HTR-8/SVneo (cell line): ENCODE measurements at regions not wholly inside any gene's neighbourhood (a gene's known extent, or its start where the extent isn't known, plus 50 kb on each side); places are given as distances from the start of the nearest gene placed in this dataset.

Experiments used
- DNase-seq: peaks from one replicate; pipeline ENCODE4 v3.0.0; 2011; ENCODE audit warnings: low spot score, mixed read lengths; ENCODE audit not compliant: insufficient read length
- FAIRE-seq: peaks from 2 replicates; lab custom pipeline; 2011; peaks lifted over from hg19 to GRCh38; lab: Jason Lieb, UNC

GRCh38 chr6:4625557-4625956 is 150.6 kb upstream of the CDYL start:
- DNase-seq (no peak), FAIRE-seq (no peak)

- FAIRE-seq = no peak
- no peak for DNase-seq
Measured at GRCh38 chr6:4624726-4625125, 151.5 kb upstream of the CDYL start.

GRCh38 chr6:4620284-4621151 is 155.7 kb upstream of the CDYL start:
- FAIRE-seq = no peak
- DNase-seq = no peak

- DNase-seq = no peak
- FAIRE-seq = no peak
Measured at GRCh38 chr6:4616311-4616710, 159.9 kb upstream of the CDYL start.

GRCh38 chr6:4615891-4616290 is 160.3 kb upstream of the CDYL start:
- no peak for DNase-seq
- no peak for FAIRE-seq

- FAIRE-seq (no peak), DNase-seq (no peak)
Measured at GRCh38 chr6:4615231-4615630, 161.0 kb upstream of the CDYL start.

GRCh38 chr6:4614637-4615036 is 161.6 kb upstream of the CDYL start:
- FAIRE-seq (no peak), DNase-seq (no peak)

GRCh38 chr6:4613795-4614194 is 162.4 kb upstream of the CDYL start:
- FAIRE-seq (no peak), DNase-seq (no peak)

- FAIRE-seq (no peak), DNase-seq (no peak)
Measured at GRCh38 chr6:4613381-4613780, 162.8 kb upstream of the CDYL start.

- DNase-seq (no peak), FAIRE-seq (no peak)
Measured at GRCh38 chr6:4612636-4613171, 163.5 kb upstream of the CDYL start.

- no peak for DNase-seq
- FAIRE-seq = no peak
Measured at GRCh38 chr6:4611429-4612129, 164.6 kb upstream of the CDYL start.

- no peak for FAIRE-seq
- DNase-seq = peak; percentile 10
Measured at GRCh38 chr6:4610256-4610655, 165.9 kb upstream of the CDYL start.

- DNase-seq = no peak
- FAIRE-seq = no peak
Measured at GRCh38 chr6:4608361-4609115, 167.7 kb upstream of the CDYL start.

- FAIRE-seq = no peak
- DNase-seq = no peak
Measured at GRCh38 chr6:4607793-4608192, 168.4 kb upstream of the CDYL start.

GRCh38 chr6:4606821-4607704 is 169.1 kb upstream of the CDYL start:
- peak; percentile 59 for DNase-seq
- FAIRE-seq = peak; percentile 36

GRCh38 chr6:4606016-4606415 is 170.2 kb upstream of the CDYL start:
- no peak for DNase-seq
- no peak for FAIRE-seq

- FAIRE-seq (no peak), DNase-seq (no peak)
Measured at GRCh38 chr6:4603856-4604369, 172.3 kb upstream of the CDYL start.

- FAIRE-seq (no peak), DNase-seq (no peak)
Measured at GRCh38 chr6:4603291-4603690, 172.9 kb upstream of the CDYL start.

GRCh38 chr6:4599924-4600323 is 176.3 kb upstream of the CDYL start:
- peak; percentile 86 for FAIRE-seq

More at GRCh38 chr6:4599924-4600323, 176.3 kb upstream of the CDYL start:
- DNase-seq = peak; percentile 45
